Muscle of back (tissue), 3 donors: ENCODE measurements at regions not wholly inside any gene's neighbourhood (a gene's known extent, or its start where the extent isn't known, plus 50 kb on each side); places are given as distances from the start of the nearest gene placed in this dataset.

Experiments
- DNase-seq, 3 donors: peaks; one replicate each; pipeline versions ENCODE4 v3.0.0 to v3.0.0-alpha.2; 2013

DNA sequence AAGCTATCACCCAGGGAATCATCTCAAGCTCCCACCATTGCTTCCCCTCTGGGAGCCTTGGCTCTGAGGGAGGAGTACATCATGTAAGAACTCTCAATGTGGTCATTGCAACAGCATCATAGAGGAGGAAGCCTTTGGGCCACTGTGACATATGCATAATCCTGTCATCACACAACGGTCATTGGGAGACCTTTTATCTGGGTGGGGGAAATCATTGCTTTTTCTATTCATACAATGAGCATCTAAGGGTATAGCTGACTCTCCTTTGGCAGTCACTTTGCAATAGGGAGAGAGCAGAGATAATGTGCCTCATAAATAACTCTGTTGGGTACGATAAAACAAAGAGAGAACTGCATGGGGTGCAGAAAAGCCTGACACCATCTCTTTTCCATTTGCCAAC, 155.2 kb upstream of the KCNIP4 start:
- DNase-seq: no peak

DNA sequence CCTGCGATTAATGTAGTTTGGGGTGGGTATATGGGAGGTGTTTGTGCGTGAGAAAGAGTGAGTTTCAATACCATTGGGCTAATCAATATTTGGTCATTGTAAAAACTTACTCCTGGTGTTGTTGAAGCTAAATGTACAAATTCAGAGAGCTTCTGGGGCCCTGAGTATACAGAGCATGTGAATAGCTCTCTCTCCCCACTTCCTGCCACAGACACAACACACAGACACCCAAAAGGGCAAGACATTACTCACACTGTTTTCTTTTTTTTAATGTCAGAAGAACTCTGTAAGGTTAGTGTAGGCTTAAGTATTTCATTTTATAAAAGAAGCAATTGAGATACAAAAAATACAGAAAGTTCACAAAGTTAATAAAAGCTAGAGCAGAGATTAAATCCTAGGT, 151.3 kb upstream of the KCNIP4 start:
- no peak for DNase-seq

DNA sequence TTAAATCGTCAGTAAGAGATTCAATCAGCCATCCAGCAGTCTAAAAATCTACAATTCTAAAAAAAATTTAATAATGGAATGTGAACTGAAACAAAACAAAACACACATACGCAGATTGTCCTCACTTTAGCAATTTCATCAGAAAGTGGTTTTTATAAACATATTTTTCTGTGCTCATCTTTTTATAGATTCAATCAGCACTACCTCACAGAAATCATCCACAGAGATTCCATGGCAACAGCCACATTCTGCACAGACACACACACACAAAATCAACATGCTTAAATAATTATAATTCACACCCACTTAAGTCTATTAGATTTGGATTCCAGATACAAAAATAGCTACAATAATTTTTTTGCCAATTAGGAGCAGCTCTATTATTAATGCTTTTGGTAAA, 149.0 kb upstream of the KCNIP4 start:
- peak in 1 of 3 donors; percentile 1 for DNase-seq

DNA sequence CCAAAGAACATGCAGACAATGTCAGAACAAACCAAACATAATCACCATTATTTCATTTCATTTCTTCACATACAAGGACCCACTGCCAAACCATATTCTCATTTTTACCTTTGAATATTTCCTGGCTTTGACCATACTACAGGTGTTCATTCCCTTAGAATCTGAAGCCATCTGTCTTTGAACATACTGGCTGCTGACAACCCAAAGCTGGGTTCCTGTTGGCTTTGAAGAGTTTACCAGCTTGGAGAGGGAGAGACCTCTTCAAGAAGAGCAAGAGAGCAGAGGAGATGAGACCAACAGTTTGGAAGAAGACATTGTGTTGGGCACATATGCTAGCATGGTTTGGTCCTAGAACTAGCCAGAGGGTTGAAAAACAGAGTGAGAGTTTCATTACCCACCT, 145.6 kb upstream of the KCNIP4 start:
- no peak for DNase-seq

DNA sequence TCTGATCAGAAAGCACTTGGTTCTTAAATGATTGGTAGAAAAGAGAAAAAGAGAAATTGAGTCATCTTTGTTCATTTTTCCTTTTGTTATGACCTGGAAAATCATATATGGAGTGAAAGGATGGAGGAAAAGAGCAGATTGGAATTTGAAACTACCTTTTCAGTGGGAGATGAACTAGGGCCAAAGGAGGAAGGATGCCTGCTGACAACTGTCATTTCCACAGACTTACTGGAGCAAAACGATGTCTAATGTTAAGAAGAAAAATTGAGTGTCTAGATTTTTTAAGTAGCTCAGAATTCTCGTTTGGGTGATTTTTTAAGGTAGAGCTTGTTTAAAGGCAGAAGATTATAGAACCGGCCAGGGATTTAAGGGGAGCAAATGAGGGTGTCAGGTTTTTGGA, 144.6 kb upstream of the KCNIP4 start:
- no peak for DNase-seq

DNA sequence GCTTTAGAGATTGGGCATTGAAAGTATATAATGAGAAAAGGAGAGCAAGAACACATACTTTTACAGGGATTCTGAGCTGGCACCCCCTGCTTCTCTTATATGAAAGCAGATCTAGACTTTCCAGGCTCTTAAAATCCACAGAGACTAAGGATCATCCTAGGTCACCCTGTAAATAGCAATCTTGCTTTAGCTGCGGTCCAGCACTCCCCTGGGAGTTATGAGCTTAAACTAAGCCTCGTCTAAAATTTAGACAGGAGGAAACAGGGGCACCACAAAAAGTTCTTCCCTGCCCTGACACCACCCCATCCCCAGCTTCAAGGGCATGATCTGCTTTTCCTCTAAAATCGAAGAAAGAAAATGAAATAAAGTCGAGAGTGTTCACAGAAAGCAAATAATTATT, 143.3 kb upstream of the KCNIP4 start:
- no peak for DNase-seq

DNA sequence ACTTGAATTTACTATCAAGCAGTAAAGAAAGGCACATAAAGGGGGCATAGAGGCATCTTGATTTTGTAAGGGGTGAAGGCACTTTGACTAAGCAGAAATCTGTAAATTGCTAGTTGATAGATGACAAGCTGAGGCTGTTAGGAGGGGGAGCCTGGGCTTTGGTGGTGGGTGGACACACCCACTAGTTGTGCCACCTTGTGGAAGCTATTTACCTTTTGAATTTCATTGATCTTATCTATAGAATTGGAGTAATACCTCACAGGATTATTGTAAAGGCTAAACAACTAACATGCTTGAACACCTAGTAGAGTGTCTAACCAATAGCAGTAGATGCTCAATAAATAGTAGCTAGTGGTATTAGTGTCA, 142.8 kb upstream of the KCNIP4 start:
- no peak for DNase-seq

DNA sequence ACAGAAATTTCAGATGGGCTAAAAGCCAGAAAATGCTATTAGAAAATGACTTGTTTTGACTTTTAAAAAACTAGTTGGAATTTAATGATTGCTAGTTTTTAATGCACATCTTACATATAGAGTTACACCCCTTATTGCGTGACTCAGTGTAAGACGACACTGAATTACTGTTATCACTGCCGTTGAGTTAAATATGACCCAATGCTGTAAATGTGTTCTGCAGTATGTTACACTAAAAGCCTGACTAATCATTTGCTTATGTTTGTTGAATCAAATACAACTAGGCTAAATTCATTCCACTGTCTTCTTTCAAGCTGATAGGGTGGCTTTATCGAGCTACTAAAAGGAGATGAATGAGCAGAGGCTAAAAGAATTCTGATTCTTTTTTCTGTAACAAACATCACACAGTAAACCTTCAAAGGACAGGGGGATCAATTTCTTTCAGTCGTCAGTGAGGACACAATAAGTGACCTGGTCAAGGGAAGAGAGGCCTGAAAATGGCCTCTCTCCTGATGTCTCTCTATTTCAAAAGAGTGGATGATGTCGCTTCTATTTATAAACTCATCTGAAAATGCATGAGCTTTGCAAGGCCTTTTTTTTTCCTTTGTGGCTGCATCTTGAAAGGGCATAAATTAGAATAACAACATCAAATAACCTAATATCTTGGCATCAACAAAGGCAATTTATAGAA, 142.2 kb upstream of the KCNIP4 start:
- DNase-seq: peak in 1 of 3 donors; percentile 18

DNA sequence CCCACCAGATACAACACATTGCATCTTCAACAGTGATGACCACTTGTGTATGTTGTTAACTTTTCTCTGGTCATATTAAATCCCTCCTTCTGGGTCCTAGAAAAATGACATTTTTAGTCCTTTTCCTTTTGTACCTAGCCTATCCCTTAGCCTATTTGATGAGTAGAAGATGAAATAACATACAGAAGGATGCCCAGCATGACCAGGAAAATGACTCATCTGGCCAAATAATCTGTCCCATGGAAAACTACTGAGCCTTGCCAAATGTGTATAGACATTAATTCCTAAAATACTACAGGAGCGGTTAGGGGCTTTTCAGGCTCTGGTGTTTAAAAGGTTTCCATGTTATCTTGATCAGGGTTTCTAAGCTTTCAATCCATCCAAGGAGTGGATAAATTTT, 129.0 kb upstream of the KCNIP4 start:
- no peak for DNase-seq

DNA sequence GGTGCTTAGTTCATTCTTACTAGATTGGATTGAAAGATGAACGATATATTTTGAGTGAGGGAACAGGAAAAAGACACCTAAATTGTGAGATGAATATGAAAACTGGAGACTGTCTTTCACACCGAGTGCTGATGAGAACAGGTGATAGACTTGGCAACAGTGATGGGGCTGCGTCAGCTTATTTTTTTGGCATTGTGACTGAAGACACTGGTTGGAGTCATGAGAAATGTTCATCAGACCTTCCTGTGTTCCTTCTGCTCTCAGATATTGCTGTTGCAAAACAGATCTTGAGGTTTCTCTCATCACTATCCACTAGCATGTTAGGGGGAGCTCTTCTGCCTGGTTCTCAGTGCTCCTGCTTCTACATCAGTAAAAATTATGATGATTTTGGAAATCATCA, 124.2 kb upstream of the KCNIP4 start:
- no peak for DNase-seq

DNA sequence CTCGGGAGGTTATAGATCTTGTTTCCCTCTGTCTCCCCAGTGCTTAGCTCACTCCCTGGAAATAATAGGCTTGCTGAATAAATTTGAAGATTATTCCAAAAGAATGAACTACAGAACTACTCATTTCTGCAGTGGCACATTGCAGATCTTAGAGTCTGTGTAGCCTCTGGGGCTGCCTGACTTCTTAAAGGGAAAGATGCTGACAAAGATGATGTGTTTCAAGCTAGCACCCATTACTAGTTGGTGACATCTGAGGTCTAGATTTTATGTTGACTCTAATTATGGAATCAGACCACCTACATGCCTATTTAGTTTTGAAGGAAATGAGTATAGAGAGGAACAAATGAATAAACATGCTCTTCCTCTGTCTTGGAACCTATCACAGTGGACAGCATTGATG, 123.7 kb upstream of the KCNIP4 start:
- DNase-seq: no peak

DNA sequence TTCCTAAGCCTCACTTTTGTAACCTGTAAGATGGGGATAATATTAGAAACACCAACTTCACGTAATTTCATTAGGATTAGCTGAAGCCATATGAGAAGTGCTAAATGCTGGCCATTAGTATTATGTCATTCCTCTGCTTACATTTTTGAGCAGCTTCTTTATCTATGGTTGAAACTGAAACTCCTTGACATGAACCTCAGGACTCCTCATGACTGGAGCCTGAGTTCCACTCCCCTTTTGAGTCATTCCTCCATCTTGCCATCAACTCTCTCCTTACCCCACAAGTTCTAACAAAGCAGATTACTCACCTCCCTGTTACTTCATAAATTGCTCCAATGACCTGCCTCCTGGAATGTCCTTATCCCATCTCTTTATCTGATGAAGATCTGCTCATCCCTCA, 123.2 kb upstream of the KCNIP4 start:
- DNase-seq: no peak

DNA sequence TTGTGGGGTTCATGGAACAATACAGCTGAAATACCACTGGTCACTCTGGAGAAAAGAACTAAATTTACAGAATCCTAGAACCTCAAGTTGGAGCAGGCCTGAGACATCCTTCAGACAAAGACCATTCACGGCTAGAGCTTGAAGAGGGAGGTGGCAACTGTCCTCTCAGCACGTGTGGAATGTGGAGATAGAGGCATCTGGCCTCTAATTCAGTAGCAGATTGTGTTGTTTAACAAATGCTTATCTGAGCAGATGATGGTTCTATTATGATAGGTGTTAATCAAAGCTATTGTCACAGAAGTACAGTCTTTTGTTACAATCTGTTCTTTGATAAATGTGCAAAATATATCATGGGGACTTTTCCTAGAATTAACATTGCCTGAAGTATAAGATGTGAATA, 121.7 kb upstream of the KCNIP4 start:
- no peak for DNase-seq

DNA sequence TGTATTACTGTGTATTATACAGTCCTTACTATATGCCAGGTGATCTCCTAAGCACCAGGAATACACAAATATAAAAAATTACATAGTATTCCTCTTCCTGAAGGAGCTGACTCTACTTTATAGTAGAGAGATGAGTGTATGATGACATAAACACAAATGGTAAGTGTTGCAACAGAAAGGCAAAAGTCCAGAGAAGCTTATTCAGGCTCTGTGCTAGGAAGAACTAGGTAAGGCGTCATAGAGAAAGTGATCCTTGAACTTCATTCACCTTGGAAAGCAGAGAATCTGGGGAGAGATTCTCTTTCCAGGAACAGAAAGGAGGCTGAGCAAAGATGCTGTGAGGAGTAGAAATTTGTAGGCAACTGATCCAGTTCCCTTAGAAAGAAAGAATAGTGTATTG, 115.0 kb upstream of the KCNIP4 start:
- no peak for DNase-seq

DNA sequence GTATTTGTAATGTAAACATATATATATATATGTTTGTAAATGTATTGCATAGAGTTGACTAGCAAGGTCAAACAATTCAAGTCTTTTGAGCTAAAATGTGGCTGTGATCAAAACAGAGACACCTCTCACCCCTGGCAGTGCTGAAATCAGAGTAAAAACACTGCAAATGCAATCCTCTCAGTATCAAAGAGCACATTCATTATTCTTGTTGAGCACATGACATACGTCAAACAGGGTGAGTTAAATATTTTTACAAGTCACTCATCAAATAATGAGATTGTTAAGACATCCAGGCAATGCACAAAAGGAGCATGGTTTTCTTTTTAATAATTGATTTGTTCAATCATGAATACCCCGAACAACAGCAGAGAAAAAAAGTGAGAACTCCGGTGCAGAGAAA, 114.1 kb upstream of the KCNIP4 start:
- DNase-seq: no peak

DNA sequence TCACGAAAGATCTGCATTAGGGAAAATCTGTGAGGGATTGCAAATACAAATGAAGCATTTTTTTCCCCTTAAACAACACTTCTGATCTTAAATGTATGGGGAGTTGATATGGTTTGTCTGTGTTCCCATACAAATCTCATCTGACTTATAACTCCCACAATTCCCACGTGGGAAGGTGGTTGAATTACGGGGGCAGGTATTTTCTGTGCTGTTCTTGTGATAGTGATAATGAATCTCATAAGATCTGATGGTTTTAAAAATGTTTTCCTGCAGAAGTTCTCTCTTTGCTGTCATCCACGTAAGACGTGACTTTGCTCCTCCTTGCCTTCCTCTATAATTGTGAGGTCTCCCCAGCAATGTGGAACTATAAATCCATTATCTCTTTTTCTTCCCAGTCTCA, 107.4 kb upstream of the KCNIP4 start:
- no peak for DNase-seq

DNA sequence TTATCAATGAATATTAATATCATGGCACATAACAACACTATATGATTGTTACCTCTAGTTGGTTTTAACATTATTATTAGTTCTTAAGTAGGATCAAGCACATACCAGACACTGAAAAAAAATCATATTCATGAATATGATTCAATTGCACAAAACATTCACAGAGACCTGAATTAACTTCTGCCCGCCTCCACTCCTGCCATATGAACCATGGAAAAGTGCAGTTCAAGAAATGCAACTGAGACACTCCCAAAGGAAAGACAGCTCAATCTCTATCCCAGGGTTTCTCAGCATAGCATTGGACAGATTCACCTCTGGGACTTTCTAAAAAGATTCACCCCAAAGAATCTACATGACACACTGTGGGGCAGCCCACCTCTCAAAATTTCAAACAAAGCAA, 103.5 kb upstream of the KCNIP4 start:
- DNase-seq: no peak

DNA sequence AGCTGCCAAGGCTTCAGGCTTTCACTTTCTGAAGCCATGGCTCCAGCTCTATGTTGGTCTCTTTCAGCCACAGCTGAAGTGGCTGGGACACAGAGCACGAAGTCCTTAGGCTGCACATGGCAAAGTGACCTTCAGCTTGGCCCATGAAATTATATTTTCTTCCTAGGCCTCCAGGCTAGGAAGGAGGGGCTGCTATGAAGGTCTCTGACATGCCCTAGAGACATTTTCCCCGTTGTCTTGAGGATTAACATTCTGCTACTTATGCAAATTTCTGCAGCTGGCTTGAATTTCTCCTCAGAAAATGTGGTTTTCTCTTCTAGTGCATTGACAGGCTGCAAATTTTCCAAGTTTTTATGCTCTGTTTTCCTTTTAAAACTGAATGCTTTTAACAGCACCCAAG, 99.8 kb upstream of the KCNIP4 start:
- DNase-seq: no peak

DNA sequence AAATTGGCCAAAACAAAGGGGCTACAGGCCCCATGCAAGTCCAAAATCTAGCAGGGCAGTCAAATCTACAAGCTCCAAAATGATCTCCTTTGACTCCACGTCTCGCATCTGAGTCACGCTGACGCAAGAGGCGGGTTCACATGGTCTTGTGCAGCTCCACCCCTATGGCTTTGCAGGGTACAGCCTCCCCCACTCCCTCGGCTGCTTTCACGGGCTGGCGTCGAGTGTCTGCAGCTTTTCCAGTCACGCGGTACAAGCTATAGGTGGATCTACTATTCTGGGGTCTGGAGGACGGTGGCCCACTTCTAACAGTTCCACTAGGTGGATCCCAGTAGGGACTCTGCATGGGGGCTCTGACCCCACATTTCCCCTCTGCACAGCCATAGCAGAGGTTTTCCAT, 99.2 kb upstream of the KCNIP4 start:
- no peak for DNase-seq

DNA sequence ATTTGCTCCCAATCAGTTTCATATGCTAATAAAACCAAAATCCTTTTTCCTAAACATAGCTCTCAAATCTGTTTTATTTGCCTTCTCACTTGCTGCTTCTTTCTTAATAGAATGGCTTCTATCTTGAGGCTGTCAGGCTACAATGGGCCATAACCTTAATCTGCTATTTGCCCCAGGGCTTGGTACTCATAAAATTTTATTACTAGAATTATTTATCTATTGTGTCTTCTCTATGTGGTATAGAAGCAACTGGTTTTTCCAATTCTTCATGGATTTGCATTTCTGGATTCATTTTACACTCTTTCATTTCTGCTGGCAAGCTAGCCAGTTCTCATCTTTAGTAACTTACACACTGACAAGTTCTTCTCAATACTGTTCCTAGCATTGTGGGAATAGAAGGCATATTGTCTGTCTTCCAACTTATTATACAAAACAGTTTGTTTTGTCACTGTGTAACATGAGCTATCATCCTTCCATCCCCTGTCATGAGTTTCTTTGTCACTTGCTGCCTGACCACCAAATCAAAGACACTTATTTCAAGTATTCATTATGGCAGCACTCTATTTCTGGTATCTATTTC, 96.6 kb upstream of the KCNIP4 start:
- no peak for DNase-seq

DNA sequence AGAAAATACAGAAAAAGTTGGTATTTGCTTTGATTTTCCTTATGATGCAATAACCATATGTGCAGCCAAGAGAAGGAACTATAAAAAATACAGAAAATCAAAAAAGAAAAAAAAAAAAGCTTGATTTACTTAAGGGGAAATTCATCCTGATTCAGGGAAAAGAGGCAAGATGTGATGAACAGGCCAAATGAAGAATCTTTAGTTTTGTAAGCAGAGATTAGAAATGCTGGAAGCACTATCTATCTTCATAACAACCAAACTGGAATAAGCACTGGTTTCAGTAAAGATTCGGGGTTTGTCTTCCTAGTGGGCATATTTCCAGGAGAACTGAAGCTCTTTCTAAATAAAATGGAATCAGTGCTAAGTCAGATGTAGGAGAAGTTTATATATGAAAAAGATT, 82.9 kb upstream of the KCNIP4 start:
- peak in 2 of 3 donors; percentile 6 to 17 for DNase-seq

DNA sequence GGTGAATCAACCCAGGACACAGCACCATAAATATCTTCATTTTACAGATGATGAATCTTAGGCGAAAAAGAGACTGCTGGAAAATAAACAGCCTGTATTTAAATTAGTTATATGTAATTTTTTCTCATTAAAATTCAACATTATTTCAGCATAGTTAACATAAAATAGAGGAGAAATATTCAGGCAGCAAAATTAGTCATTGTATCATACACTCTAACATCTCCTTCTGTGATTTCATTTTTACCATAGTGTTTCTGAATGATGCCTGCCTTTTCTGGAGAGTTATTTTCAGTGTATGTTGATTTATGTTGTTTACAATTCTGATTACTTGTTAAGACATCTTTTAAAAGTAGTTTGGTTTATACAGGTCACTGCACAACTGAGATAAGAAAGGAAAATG, 82.3 kb upstream of the KCNIP4 start:
- DNase-seq: no peak

DNA sequence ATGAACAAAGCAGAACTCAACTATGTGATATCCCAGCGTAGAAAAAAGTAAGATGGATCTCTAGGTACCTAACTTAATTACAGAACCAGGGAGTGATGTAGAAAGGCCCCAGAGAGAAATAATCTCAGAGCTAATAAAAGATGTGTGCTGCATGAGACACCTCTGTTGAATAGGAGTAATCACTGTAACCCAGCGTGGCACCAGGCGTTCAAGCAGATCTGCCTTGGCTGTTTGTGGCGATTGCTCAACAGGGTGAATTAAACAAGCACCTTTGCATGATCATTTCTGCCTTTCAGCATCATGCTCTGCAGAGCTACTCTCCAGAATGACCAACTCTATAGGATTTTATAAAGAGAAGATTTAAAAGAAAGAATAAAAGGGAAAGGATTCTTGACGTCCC, 81.7 kb upstream of the KCNIP4 start:
- no peak for DNase-seq

DNA sequence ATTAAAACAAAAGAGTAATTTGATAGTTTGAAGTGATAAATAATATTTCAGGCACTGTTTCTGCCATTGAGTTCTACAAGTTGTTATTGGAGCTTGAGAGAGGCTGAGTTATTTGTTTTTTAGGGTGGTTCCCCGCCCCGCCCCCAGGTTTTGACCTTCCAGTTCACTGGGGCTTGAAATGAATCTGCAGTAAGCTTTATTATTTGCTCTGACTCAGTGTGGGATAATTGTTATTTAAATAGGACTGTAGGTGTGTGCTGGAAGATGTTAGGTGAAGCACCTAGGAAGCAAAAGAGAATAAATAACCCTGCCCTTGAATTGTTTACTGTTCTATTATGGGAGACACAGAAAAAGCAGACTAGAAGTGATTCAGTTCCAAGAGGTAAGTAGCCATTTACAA, 81.2 kb upstream of the KCNIP4 start:
- no peak for DNase-seq
